ENCODE measurements at regions not wholly inside any gene's neighbourhood (a gene's known extent, or its start where the extent isn't known, plus 50 kb on each side); places are given as distances from the start of the nearest gene placed in this dataset.
A peak's percentile ranks its signal among the peaks of the same experiment; 100 is the strongest.

DNA sequence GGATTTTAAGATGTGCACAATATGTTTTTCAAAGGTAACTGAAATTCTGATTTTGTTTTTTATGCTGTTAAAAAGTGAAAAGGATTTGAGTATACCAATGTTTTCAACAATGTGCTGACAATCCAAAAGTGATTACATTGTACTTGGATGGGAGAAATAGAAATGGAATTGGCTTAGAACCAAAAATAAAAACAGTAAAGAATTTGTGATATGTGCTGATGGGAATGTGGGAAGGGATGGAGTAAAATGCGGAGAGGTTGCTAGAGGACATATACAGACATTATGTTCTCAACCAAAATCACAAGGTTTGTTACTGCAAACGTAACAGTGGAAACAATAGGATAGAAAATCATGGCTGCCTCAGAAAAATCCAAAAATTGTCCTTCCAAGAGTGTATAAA, 279.3 kb upstream of the TENM4 start:
- Mint-ChIP-seq H3K27me3 (ENCODE audit: unreplicated experiment) (no peaks in the 10 kb centered on the region), H3K4me1 (ENCODE audit: unreplicated experiment) (no peaks in the 10 kb centered on the region), H3K36me3 (ENCODE audit: low read depth, unreplicated experiment) (no peaks in the 10 kb centered on the region), H3K27ac (ENCODE audit: unreplicated experiment) (no peak overlapping the region), H3K4me3 (ENCODE audit: unreplicated experiment) (no peak overlapping the region), H3K9me3 (ENCODE audit: unreplicated experiment) (no peaks in the 10 kb centered on the region)
- no peak for DNase-seq (ENCODE audit: low spot score)
- TF ChIP-seq, protein P1, sequence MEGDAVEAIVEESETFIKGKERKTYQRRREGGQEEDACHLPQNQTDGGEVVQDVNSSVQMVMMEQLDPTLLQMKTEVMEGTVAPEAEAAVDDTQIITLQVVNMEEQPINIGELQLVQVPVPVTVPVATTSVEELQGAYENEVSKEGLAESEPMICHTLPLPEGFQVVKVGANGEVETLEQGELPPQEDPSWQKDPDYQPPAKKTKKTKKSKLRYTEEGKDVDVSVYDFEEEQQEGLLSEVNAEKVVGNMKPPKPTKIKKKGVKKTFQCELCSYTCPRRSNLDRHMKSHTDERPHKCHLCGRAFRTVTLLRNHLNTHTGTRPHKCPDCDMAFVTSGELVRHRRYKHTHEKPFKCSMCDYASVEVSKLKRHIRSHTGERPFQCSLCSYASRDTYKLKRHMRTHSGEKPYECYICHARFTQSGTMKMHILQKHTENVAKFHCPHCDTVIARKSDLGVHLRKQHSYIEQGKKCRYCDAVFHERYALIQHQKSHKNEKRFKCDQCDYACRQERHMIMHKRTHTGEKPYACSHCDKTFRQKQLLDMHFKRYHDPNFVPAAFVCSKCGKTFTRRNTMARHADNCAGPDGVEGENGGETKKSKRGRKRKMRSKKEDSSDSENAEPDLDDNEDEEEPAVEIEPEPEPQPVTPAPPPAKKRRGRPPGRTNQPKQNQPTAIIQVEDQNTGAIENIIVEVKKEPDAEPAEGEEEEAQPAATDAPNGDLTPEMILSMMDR (IDR thresholded peaks at IDR 0.05; ENCODE audit: unreplicated experiment) = no peak

DNA sequence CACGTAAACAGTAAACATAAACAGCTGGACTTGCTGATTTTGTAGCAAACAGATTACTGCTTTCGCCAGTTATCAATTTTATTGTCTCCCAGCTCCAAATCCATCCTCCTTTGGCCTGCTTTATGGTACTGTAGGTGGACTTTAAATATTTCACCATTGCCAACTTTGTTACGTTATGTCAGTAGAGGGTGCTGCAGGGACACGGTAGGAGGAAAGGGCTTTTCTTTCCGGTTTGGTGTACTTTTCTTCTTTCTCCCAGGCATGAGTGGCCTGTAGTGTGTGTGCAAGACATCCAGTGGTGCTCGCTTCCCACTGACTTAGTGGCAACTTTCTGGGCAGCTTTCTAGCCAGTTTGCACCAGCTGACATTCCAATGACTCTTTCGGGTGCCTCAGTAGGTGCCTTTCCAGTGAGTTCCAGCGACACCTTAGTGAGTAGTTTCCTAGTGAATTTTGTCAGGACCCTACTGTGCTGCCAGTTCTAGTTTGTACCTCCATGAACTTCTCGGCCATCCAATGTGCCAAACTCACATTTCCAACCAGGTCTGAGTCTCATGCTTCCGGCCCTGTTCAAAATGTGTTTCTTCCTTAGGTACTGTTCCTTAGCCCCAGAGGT, 267.6 kb upstream of the TENM4 start:
- Mint-ChIP-seq H3K27ac (ENCODE audit: unreplicated experiment) (no peak overlapping the region), H3K27me3 (ENCODE audit: unreplicated experiment) (no peaks in the 10 kb centered on the region), H3K4me1 (ENCODE audit: unreplicated experiment) (no peaks in the 10 kb centered on the region), H3K4me3 (ENCODE audit: unreplicated experiment) (no peak overlapping the region), H3K36me3 (ENCODE audit: low read depth, unreplicated experiment) (no peaks in the 10 kb centered on the region), H3K9me3 (ENCODE audit: unreplicated experiment) (no peaks in the 10 kb centered on the region)
- peak; percentile 46 for DNase-seq (ENCODE audit: low spot score)
- TF ChIP-seq, protein P1 (IDR thresholded peaks at IDR 0.05; ENCODE audit: unreplicated experiment) = peak; percentile 35

DNA sequence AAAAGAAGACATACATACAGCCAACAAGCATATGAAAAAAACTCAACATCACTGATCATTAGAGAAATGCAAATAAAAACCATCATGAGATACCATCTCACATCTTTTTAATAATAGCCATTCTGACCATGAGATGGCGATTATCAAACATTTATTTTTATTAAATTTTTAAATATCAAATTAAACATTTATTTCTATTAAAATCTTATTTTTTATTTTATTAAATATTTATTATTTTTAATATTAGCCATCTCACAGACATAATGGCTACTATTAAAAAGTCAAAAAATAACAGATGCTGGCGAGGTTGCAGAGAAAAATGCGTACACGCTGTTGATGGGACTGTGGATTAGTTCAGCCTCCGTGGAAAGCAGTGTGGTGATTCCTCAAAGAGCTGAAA, 264.8 kb upstream of the TENM4 start:
- H3K4me1 Mint-ChIP-seq (ENCODE audit: unreplicated experiment) = no peaks in the 10 kb centered on the region
- no peak overlapping the region for H3K4me3 Mint-ChIP-seq (ENCODE audit: unreplicated experiment)
- no peak for DNase-seq (ENCODE audit: low spot score)
- H3K9me3 Mint-ChIP-seq (ENCODE audit: unreplicated experiment) = no peaks in the 10 kb centered on the region
- TF ChIP-seq, protein P1 (IDR thresholded peaks at IDR 0.05; ENCODE audit: unreplicated experiment) = no peak
- no peaks in the 10 kb centered on the region for H3K36me3 Mint-ChIP-seq (ENCODE audit: low read depth, unreplicated experiment)
- no peak overlapping the region for H3K27ac Mint-ChIP-seq (ENCODE audit: unreplicated experiment)
- H3K27me3 Mint-ChIP-seq (ENCODE audit: unreplicated experiment) = no peaks in the 10 kb centered on the region

DNA sequence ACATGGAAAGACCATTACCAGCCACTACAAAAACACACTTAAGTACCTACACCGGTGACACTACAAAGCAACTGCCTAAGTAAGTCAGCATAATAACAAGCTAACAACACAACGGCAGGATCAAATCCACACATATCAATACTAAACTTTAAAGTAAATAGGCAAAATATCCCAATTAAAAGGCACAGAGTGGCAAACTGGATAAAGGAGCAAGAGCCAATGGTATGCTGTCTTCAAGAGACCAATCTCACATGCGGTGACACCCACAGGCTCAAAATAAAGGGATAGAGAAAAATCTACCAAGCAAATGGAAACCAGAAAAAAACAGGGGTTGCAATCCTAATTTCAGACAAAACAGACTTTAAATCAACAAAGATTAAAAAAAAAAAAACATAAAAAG, 261.5 kb upstream of the TENM4 start:
- no peak for DNase-seq (ENCODE audit: low spot score)
- H3K9me3 Mint-ChIP-seq (ENCODE audit: unreplicated experiment) = no peaks in the 10 kb centered on the region
- H3K27ac Mint-ChIP-seq (ENCODE audit: unreplicated experiment) = no peak overlapping the region
- no peaks in the 10 kb centered on the region for H3K27me3 Mint-ChIP-seq (ENCODE audit: unreplicated experiment)
- H3K36me3 Mint-ChIP-seq (ENCODE audit: low read depth, unreplicated experiment) = no peaks in the 10 kb centered on the region
- no peaks in the 10 kb centered on the region for H3K4me1 Mint-ChIP-seq (ENCODE audit: unreplicated experiment)
- TF ChIP-seq, protein P1 (IDR thresholded peaks at IDR 0.05; ENCODE audit: unreplicated experiment) = no peak
- no peak overlapping the region for H3K4me3 Mint-ChIP-seq (ENCODE audit: unreplicated experiment)

DNA sequence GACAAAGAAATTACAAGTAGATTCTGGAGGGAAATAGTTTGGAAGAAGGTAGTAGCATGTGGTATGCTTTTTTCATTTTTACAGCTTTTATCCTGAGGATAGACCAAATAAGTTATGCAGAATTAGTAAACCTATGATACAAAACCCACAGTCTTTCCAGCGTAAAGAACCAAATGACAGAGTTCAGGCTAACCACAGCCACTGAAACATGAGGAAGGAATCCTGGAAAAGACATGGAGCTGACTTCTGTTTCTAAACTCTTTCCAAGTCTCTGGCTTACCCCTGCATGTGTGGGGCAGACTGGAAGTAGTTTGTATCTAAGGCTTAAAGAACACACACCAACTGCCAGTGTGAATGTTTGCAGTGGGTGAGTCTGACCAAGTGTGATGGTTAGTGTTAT, 258.4 kb upstream of the TENM4 start:
- Mint-ChIP-seq H3K4me1 (ENCODE audit: unreplicated experiment) (peaks cover 2% of the 10 kb centered on the region), H3K36me3 (ENCODE audit: low read depth, unreplicated experiment) (no peaks in the 10 kb centered on the region), H3K9me3 (ENCODE audit: unreplicated experiment) (no peaks in the 10 kb centered on the region), H3K27ac (ENCODE audit: unreplicated experiment) (no peak overlapping the region), H3K4me3 (ENCODE audit: unreplicated experiment) (no peak overlapping the region), H3K27me3 (ENCODE audit: unreplicated experiment) (no peaks in the 10 kb centered on the region)
- no peak for DNase-seq (ENCODE audit: low spot score)
- TF ChIP-seq, protein P1 (IDR thresholded peaks at IDR 0.05; ENCODE audit: unreplicated experiment) = no peak
